Body of pancreas (tissue), 4 donors: ENCODE measurements at regions not wholly inside any gene's neighbourhood (a gene's known extent, or its start where the extent isn't known, plus 50 kb on each side); places are given as distances from the start of the nearest gene placed in this dataset.

Experiments used
- CTCF ChIP-seq, 7 experiments: fragments of 450-650 bp in 4 of 7; fragments of 200-600 bp in 3 of 7; sonication (generic) in 3 of 7; IDR thresholded peaks; one replicate each; pipeline ENCODE4 v1.5.1; 2016 to 2019; ENCODE audit warnings: antibody characterized with exemption in 7 of 7
- POLR2A ChIP-seq, 3 donors: fragments of 450-650 bp; IDR thresholded peaks; one replicate each; pipeline ENCODE4 v1.6.1; 2016; ENCODE audit warnings: antibody characterized with exemption in 3 of 3, mild to moderate bottlenecking in 2 of 3

DNA sequence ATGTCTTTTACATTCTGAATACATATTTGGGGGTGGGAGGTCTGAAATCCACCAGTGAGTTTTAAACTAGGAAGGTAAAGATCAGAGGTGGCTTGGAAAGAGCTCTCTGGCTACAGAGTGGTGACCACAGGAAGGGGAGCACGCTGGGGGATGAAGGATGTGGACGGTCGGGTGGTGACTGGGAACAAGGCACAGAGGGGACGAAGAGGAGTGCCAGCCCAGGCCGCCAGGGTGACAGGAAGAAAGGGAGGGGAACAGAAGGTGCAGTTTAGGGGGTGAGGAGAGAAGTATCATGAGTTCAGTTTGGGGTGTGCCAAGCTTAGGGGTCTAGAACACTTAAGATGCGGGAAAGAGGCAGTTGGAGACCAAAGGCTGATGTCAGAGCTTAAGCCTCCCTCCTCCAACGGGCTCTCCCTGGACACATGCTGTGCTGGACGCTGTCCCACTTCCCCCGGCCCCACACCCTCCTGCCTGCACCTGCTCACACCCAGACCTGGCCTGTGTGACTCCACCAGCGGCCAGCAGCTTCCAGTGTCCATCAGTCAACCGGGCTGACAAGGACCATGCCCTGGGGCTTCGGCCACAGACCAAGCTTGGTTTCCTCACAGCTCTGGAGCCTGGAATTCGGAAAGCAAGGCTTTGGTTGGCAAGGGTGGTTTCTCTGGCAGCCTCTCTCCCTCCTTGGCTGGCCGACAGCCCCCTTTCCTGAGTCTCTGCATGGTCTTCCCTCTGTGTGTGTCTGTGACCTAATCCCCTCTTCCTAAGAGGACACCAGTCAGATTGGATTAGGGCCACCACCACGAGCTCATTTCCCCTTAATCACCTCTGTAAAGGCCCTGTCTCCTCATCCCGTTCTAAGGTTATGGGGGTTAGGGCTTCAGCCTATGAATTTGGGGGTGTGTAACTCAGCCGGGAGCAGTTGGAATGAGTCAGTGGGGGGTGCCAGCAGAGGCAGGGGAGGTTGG is 120.4 kb upstream of the IQSEC1 start:
- TF ChIP-seq CTCF (IDR thresholded peaks at IDR 0.05) (no peak), POLR2A (IDR thresholded peaks at IDR 0.05) (no peak)
